ENCODE measurements at regions not wholly inside any gene's neighbourhood (a gene's known extent, or its start where the extent isn't known, plus 50 kb on each side); places are given as distances from the start of the nearest gene placed in this dataset.

DNA sequence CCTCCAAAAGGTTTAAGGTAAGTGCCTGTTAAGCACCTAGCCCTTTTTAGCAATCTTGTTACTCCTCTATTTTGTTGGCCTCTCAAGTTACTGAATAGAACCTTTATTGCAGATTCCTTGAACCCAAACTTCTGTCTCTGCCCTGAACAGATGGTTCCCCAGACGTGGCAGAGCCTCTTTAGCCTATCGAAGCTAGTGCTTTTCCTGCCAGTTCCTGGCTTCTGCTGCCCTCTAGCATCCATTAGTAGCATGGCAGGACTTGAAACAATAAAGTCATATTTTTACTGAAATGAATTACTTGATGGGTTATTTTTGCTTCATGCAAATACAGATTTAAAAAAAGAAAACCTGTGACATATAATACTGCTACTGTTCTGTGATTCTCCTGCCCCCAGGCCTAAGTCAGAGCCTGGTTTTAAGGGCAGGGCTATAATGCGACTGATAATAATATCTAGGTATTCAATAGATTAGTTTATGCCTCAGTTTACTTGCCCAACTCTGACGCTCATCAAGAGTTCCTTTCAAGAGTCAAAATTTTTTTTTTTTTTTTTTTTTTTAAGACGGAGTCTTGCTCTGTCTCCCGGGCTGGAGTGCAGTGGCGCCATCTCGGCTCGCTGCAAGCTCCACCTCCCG is 84.3 kb upstream of the PHF14 start:
- peak; percentile 76 for DNase-seq (ENCODE audit: low spot score)

- DNase-seq (ENCODE audit: low spot score): no peak
Observed at GRCh38 chr7:10908600-10908999, 65.1 kb upstream of the PHF14 start.

- DNase-seq (ENCODE audit: low spot score): no peak
Observed at GRCh38 chr7:10910447-10910846, 63.2 kb upstream of the PHF14 start.

DNA sequence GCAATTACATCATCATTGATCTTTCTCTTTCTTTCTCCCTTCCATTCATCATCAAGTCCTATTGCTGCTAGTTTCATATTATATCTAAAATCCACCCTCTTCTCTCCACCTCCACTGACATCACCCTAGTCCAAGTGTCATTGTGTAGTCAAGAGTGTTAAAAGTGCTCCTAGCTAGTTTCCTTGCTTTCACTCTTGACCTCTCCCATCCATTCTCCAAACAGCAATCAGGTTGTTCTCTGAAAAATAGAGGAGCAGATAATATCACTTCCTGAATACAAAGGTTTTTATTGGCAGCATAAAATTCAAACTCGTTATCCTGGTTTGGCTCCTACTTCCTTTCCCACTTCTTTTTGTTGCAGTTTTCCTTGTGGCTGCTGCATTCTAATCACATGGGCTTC is 61.6 kb upstream of the PHF14 start:
- DNase-seq (ENCODE audit: low spot score): no peak

DNA sequence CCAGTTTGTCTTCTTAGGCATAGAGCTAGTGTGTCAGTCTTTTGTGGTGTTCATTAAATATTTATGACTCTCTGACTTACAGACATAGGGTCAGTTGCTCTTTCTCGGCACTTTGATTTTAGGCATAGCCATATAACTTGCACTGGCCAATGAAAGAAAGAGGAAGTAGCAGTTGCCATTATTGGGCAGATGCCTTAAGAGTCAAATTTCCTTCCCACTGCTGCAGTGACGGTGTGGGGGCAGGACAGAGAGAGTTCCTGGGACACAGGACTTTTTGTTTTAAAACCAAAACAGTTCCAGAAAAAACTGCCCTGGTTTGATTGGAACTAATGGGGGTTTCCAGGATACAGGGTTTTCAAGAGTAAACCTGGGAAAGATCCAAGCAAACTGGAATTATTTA is 60.2 kb upstream of the PHF14 start:
- no peak for DNase-seq (ENCODE audit: low spot score)

DNA sequence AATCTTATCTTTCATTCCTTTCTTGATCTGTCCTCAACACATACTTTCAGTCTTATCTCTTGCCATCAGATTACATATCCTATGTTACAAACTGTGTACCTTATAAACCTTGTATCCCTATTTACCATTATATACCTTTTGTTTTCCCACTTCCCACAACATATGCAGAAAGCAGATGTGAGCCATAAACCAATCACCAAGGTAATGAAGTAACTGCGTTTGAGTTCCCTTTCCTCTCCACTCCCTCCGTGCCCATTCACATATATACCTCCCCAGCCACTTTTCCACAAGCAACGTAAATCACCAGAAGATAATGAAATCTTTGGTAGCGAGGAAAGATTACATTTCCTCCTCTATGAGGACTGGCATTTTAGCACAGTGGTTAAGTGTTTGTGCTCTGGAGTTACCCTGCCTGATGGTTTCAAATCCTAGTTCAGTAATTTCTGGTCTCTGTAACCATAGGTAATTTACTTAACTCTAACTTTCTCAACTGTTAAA is 55.5 kb upstream of the PHF14 start:
- DNase-seq (ENCODE audit: low spot score): no peak

DNA sequence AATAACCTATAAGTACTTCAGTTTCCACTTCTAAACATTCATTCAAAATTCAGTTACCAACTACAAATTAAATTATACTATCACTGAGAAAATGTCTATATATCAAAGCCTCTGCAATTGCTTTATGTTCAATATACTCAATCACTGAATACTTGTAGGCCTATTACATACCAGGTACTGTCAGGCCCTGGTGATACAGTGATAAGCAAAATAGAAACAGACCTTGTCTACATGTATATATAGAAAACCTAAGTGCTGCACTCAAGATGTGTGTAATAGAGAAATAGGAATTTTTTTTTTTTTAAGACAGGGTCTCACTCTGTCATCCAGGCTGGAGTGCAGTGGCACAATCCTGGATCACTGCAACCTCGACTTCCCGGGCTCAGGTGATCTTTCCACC is 53.7 kb upstream of the PHF14 start:
- DNase-seq (ENCODE audit: low spot score): no peak
